ENCODE measurements at regions not wholly inside any gene's neighbourhood (a gene's known extent, or its start where the extent isn't known, plus 50 kb on each side); places are given as distances from the start of the nearest gene placed in this dataset.

- DNase-seq (no peak), ATAC-seq (ENCODE audit: insufficient read depth, low read depth) (no peak)
- no peaks in the 10 kb centered on the region for H3K36me3 ChIP-seq (ENCODE audit: insufficient read depth, low read length)
- no peak overlapping the region for H3K4me3 ChIP-seq (ENCODE audit: low read depth in 1 of 2, low read length in 2 of 2)
- H3K27me3 ChIP-seq (ENCODE audit: insufficient read depth, low read length, poor library complexity): no peaks in the 10 kb centered on the region
- TF ChIP-seq EZH2 (IDR thresholded peaks at IDR 0.05; ENCODE audit: borderline replicate concordance, low read depth, low read length, severe bottlenecking) (no peak), CTCF (IDR thresholded peaks at IDR 0.05; ENCODE audit: borderline replicate concordance, extremely low read depth, low read length, poor library complexity, severe bottlenecking) (no peak)
- no peaks in the 10 kb centered on the region for H3K9me3 ChIP-seq (ENCODE audit: insufficient read depth, low read length, severe bottlenecking)
- no peaks in the 10 kb centered on the region for H4K20me1 ChIP-seq (ENCODE audit: insufficient read depth, low read length)
- H3K27ac ChIP-seq (ENCODE audit: low read length): no peak overlapping the region
- H3K4me1 ChIP-seq (ENCODE audit: insufficient read depth, low read length): no peaks in the 10 kb centered on the region
- no peak overlapping the region for H3K9ac ChIP-seq (ENCODE audit: low read depth, low read length)
- H3K4me2 ChIP-seq (ENCODE audit: insufficient read depth, low read length): no peak overlapping the region
- no peak overlapping the region for H2AFZ ChIP-seq (ENCODE audit: low read depth, low read length)
- H3K79me2 ChIP-seq (ENCODE audit: insufficient read depth, low read length): no peaks in the 10 kb centered on the region
Observed at GRCh38 chr2:13533524-13533922, 816.8 kb downstream of the TRIB2 start.

GRCh38 chr2:13536941-13537340 lies 820.2 kb downstream of the TRIB2 start:
- ATAC-seq (ENCODE audit: insufficient read depth, low read depth) (no peak), DNase-seq (no peak)
- H3K27ac ChIP-seq (ENCODE audit: low read length): no peak overlapping the region
- H3K4me3 ChIP-seq (ENCODE audit: low read depth in 1 of 2, low read length in 2 of 2): no peak overlapping the region
- H3K9ac ChIP-seq (ENCODE audit: low read depth, low read length): no peak overlapping the region
- no peak overlapping the region for H3K4me2 ChIP-seq (ENCODE audit: insufficient read depth, low read length)
- no peaks in the 10 kb centered on the region for H4K20me1 ChIP-seq (ENCODE audit: insufficient read depth, low read length)
- no peaks in the 10 kb centered on the region for H3K79me2 ChIP-seq (ENCODE audit: insufficient read depth, low read length)
- TF ChIP-seq CTCF (IDR thresholded peaks at IDR 0.05; ENCODE audit: borderline replicate concordance, extremely low read depth, low read length, poor library complexity, severe bottlenecking) (no peak), EZH2 (IDR thresholded peaks at IDR 0.05; ENCODE audit: borderline replicate concordance, low read depth, low read length, severe bottlenecking) (no peak)
- H2AFZ ChIP-seq (ENCODE audit: low read depth, low read length): no peak overlapping the region
- H3K4me1 ChIP-seq (ENCODE audit: insufficient read depth, low read length): no peaks in the 10 kb centered on the region
- H3K9me3 ChIP-seq (ENCODE audit: insufficient read depth, low read length, severe bottlenecking): no peaks in the 10 kb centered on the region
- no peaks in the 10 kb centered on the region for H3K36me3 ChIP-seq (ENCODE audit: insufficient read depth, low read length)
- H3K27me3 ChIP-seq (ENCODE audit: insufficient read depth, low read length, poor library complexity): no peaks in the 10 kb centered on the region

GRCh38 chr2:13537771-13538349 lies 821.1 kb downstream of the TRIB2 start:
- no peaks in the 10 kb centered on the region for H3K4me1 ChIP-seq (ENCODE audit: insufficient read depth, low read length)
- no peak overlapping the region for H2AFZ ChIP-seq (ENCODE audit: low read depth, low read length)
- no peak overlapping the region for H3K4me3 ChIP-seq (ENCODE audit: low read depth in 1 of 2, low read length in 2 of 2)
- H3K79me2 ChIP-seq (ENCODE audit: insufficient read depth, low read length): no peaks in the 10 kb centered on the region
- H3K27me3 ChIP-seq (ENCODE audit: insufficient read depth, low read length, poor library complexity): no peaks in the 10 kb centered on the region
- DNase-seq: no peak
- H4K20me1 ChIP-seq (ENCODE audit: insufficient read depth, low read length): no peaks in the 10 kb centered on the region
- H3K9ac ChIP-seq (ENCODE audit: low read depth, low read length): no peak overlapping the region
- ATAC-seq (ENCODE audit: insufficient read depth, low read depth): no peak
- no peak overlapping the region for H3K4me2 ChIP-seq (ENCODE audit: insufficient read depth, low read length)
- no peaks in the 10 kb centered on the region for H3K9me3 ChIP-seq (ENCODE audit: insufficient read depth, low read length, severe bottlenecking)
- TF ChIP-seq EZH2 (IDR thresholded peaks at IDR 0.05; ENCODE audit: borderline replicate concordance, low read depth, low read length, severe bottlenecking) (no peak), CTCF (IDR thresholded peaks at IDR 0.05; ENCODE audit: borderline replicate concordance, extremely low read depth, low read length, poor library complexity, severe bottlenecking) (no peak)
- no peak overlapping the region for H3K27ac ChIP-seq (ENCODE audit: low read length)
- no peaks in the 10 kb centered on the region for H3K36me3 ChIP-seq (ENCODE audit: insufficient read depth, low read length)

GRCh38 chr2:13539296-13539695 lies 822.6 kb downstream of the TRIB2 start:
- no peak for ATAC-seq (ENCODE audit: insufficient read depth, low read depth)

More at GRCh38 chr2:13539296-13539695, 822.6 kb downstream of the TRIB2 start:
- H3K27me3 ChIP-seq (ENCODE audit: insufficient read depth, low read length, poor library complexity): no peaks in the 10 kb centered on the region
- TF ChIP-seq EZH2 (IDR thresholded peaks at IDR 0.05; ENCODE audit: borderline replicate concordance, low read depth, low read length, severe bottlenecking) (no peak), CTCF (IDR thresholded peaks at IDR 0.05; ENCODE audit: borderline replicate concordance, extremely low read depth, low read length, poor library complexity, severe bottlenecking) (no peak)
- no peak overlapping the region for H3K4me3 ChIP-seq (ENCODE audit: low read depth in 1 of 2, low read length in 2 of 2)
- H3K9me3 ChIP-seq (ENCODE audit: insufficient read depth, low read length, severe bottlenecking): no peaks in the 10 kb centered on the region
- H3K27ac ChIP-seq (ENCODE audit: low read length): no peak overlapping the region
- H3K79me2 ChIP-seq (ENCODE audit: insufficient read depth, low read length): no peaks in the 10 kb centered on the region
- no peaks in the 10 kb centered on the region for H3K36me3 ChIP-seq (ENCODE audit: insufficient read depth, low read length)
- H3K4me2 ChIP-seq (ENCODE audit: insufficient read depth, low read length): no peak overlapping the region
- no peaks in the 10 kb centered on the region for H4K20me1 ChIP-seq (ENCODE audit: insufficient read depth, low read length)
- DNase-seq: no peak
- no peaks in the 10 kb centered on the region for H3K4me1 ChIP-seq (ENCODE audit: insufficient read depth, low read length)
- no peak overlapping the region for H3K9ac ChIP-seq (ENCODE audit: low read depth, low read length)
- H2AFZ ChIP-seq (ENCODE audit: low read depth, low read length): no peak overlapping the region
